Endothelial cell of umbilical vein (primary cell): ENCODE measurements at regions not wholly inside any gene's neighbourhood (a gene's known extent, or its start where the extent isn't known, plus 50 kb on each side); places are given as distances from the start of the nearest gene placed in this dataset.

Experiments
- BruUV-seq: library from RNA; stranded (reverse); fragments of 400-500 nt; replicated peaks from 2 replicates; lab custom pipeline; 2021; lab: Mats Ljungman, UMichigan
- CTCF ChIA-PET: fragments of 300-600, 350-600 bp; sonication (Branson Sonifier 250); formaldehyde crosslinking; loops from one replicate; lab custom pipeline; 2021; ENCODE audit warnings: antibody characterized with exemption, inconsistent platforms; lab: Charles Lee
- POLR2A ChIA-PET: fragments of 300-600, 350-600 bp; sonication (Branson Sonifier 250); formaldehyde crosslinking; loops from one replicate; lab custom pipeline; 2021; ENCODE audit warnings: antibody characterized with exemption, inconsistent platforms; lab: Charles Lee
- DNase-seq: peaks from one replicate; pipeline ENCODE4 v3.0.0-alpha.2; 2011; ENCODE audit warnings: low read depth, low spot score
- FAIRE-seq: peaks from 2 replicates; lab custom pipeline; 2011; peaks lifted over from hg19 to GRCh38; lab: Jason Lieb, UNC
- H2AFZ ChIP-seq: 2 replicates; pipeline ENCODE4 v1.6.0; 2012; ENCODE audit warnings: low read depth, low read length, control low read depth, inconsistent platforms
- H3K27ac ChIP-seq: 2 replicates; pipeline ENCODE4 v1.5.1; 2011; ENCODE audit warnings: low read depth, mild to moderate bottlenecking, control low read depth, low read length, moderate library complexity; ENCODE audit not compliant: insufficient read depth
- H3K27me3 ChIP-seq, 2 experiments: 2 replicates each; pipeline versions ENCODE4 v1.6.0 to v1.6.1; 2011; ENCODE audit warnings: low read length in 2 of 2, mixed read lengths in 1 of 2; ENCODE audit not compliant: control insufficient read depth in 2 of 2, insufficient read depth in 2 of 2
- H3K36me3 ChIP-seq, 2 experiments: 2 replicates in 1 of 2; 3 replicates in 1 of 2; pipeline ENCODE4 v1.5.1; 2011; ENCODE audit warnings: low read length in 2 of 2, mild to moderate bottlenecking in 1 of 2, moderate library complexity in 1 of 2; ENCODE audit not compliant: control insufficient read depth in 2 of 2, insufficient read depth in 2 of 2; ENCODE audit errors: extremely low read depth in 1 of 2
- H3K4me1 ChIP-seq: 3 replicates; pipeline ENCODE4 v1.5.1; 2011; ENCODE audit warnings: mild to moderate bottlenecking, low read length; ENCODE audit not compliant: control insufficient read depth, insufficient read depth; ENCODE audit errors: extremely low read depth
- H3K4me2 ChIP-seq: 2 replicates; pipeline ENCODE4 v1.6.1; 2011; ENCODE audit warnings: low read length, control low read depth, mixed read lengths; ENCODE audit not compliant: insufficient read depth
- H3K4me3 ChIP-seq, 3 experiments: fragments of 200-600 bp in 1 of 3; sonication (generic), shearing (Covaris generic) in 1 of 3; replicated peaks in 1 of 3; 2 replicates each; pipeline ENCODE4 v1.5.1; 2011 to 2016; ENCODE audit warnings: control low read depth in 3 of 3, low read length in 3 of 3, mild to moderate bottlenecking in 2 of 3, inconsistent platforms in 1 of 3, low read depth in 1 of 3, moderate library complexity in 1 of 3; ENCODE audit not compliant: insufficient read depth in 1 of 3
- H3K79me2 ChIP-seq: 2 replicates; pipeline ENCODE4 v1.6.0; 2012; ENCODE audit warnings: low read length, inconsistent platforms; ENCODE audit not compliant: control insufficient read depth, insufficient read depth
- H3K9ac ChIP-seq: replicated peaks from 2 replicates; pipeline ENCODE3; 2011; ENCODE audit warnings: low read length, control low read depth; ENCODE audit not compliant: insufficient read depth; ENCODE audit errors: extremely low read depth
- H3K9me1 ChIP-seq: replicated peaks from 3 replicates; pipeline ENCODE4 v1.6.0; 2011; ENCODE audit warnings: mild to moderate bottlenecking, low read length; ENCODE audit not compliant: control insufficient read depth, insufficient read depth; ENCODE audit errors: extremely low read depth
- H3K9me3 ChIP-seq: replicated peaks from 2 replicates; pipeline ENCODE4 v1.5.1; 2012; ENCODE audit warnings: low read length, inconsistent platforms; ENCODE audit not compliant: control insufficient read depth, insufficient read depth
- H4K20me1 ChIP-seq: replicated peaks from 2 replicates; pipeline ENCODE3; 2011; ENCODE audit warnings: mild to moderate bottlenecking, low read length; ENCODE audit not compliant: control insufficient read depth, insufficient read depth; ENCODE audit errors: extremely low read depth
- CTCF ChIP-seq, 2 donors: IDR thresholded peaks; 1 replicate in 1 of 2; 2 replicates in 1 of 2; pipeline ENCODE4 v1.5.1; 2011; ENCODE audit warnings: low read length in 2 of 2, mild to moderate bottlenecking in 2 of 2, moderate library complexity in 2 of 2, control low read depth in 1 of 2, inconsistent platforms in 1 of 2, low read depth in 1 of 2; ENCODE audit not compliant: insufficient read depth in 1 of 2; ENCODE audit errors: extremely low read depth in 1 of 2
- EZH2 ChIP-seq: IDR thresholded peaks from 2 replicates; pipeline ENCODE4 v1.6.1; 2012; ENCODE audit warnings: borderline replicate concordance, low read depth, mild to moderate bottlenecking, moderate library complexity, low read length, inconsistent platforms; ENCODE audit not compliant: severe bottlenecking
- FOS ChIP-seq: IDR thresholded peaks from 2 replicates; pipeline ENCODE4 v1.6.1; 2011; ENCODE audit warnings: mild to moderate bottlenecking, low read length, moderate library complexity, borderline replicate concordance; ENCODE audit not compliant: insufficient read depth
- GATA2 ChIP-seq: IDR thresholded peaks from 2 replicates; pipeline ENCODE4 v1.7.0; 2011; ENCODE audit warnings: low read depth, mild to moderate bottlenecking, moderate library complexity, mixed read lengths, low read length; ENCODE audit not compliant: insufficient read length, insufficient read depth
- JUN ChIP-seq: IDR thresholded peaks from 2 replicates; pipeline ENCODE4 v1.6.1; 2011; ENCODE audit warnings: borderline replicate concordance, low read depth; ENCODE audit not compliant: insufficient read length, insufficient read depth
- MAX ChIP-seq: IDR thresholded peaks from 2 replicates; pipeline ENCODE4 v1.6.1; 2011; ENCODE audit not compliant: insufficient read depth, insufficient read length
- MYC ChIP-seq: IDR thresholded peaks from one replicate; pipeline ENCODE4 v1.6.1; 2011; ENCODE audit warnings: mild to moderate bottlenecking, low read depth, low read length
- POLR2A ChIP-seq: IDR thresholded peaks from 2 replicates; pipeline ENCODE4 v1.6.1; 2012; ENCODE audit warnings: low read depth, mild to moderate bottlenecking, control low read depth, low read length
- POLR2AphosphoS5 ChIP-seq: IDR thresholded peaks from 2 replicates; pipeline ENCODE4 v1.6.1; 2012; ENCODE audit warnings: low read depth, mild to moderate bottlenecking, control low read depth, low read length, moderate library complexity; ENCODE audit not compliant: insufficient read depth
- dilution Hi-C: fragments of 300-500 bp; cut with MboI; formaldehyde crosslinking; loops from one replicate; pipeline ENCODE4 v1.15.0; 2019; ENCODE audit warnings: low sequenced_read_pairs; ENCODE audit not compliant: extremely low pct_ligation_motif_present
- intact Hi-C: fragments of 100-400 bp; cut with micrococcal nuclease; formaldehyde crosslinking; loops from one replicate; pipeline ENCODE4 v1.10.0; 2022

GRCh38 chr7:138246428-138246827 lies 170.2 kb downstream of the AKR1D1 start:
- H3K9ac ChIP-seq: no peak overlapping the region
- no peak overlapping the region for H3K4me2 ChIP-seq
- no peak overlapping the region for H3K27ac ChIP-seq
- ChIA-PET CTCF (no interaction called here), POLR2A (no interaction called here)
- no peaks in the 10 kb centered on the region for H4K20me1 ChIP-seq
- no peaks in the 10 kb centered on the region for H3K79me2 ChIP-seq
- H3K4me3 ChIP-seq: no peak overlapping the region
- no peaks in the 10 kb centered on the region for H3K9me3 ChIP-seq
- TF ChIP-seq JUN: no peak
- TF ChIP-seq FOS: no peak
- no peak for TF ChIP-seq CTCF (IDR thresholded peaks at IDR 0.05; ENCODE audit: extremely low read depth in 1 of 2, insufficient read depth in 1 of 2, low read depth in 1 of 2, low read length in 2 of 2)
- no peak for TF ChIP-seq MYC
- no peak for TF ChIP-seq EZH2
- no peak for TF ChIP-seq MAX
- no peak for TF ChIP-seq GATA2
- no peak for TF ChIP-seq POLR2A
- no peak for TF ChIP-seq POLR2AphosphoS5
- H3K36me3 ChIP-seq: no peaks in the 10 kb centered on the region
- no peaks in the 10 kb centered on the region for H3K4me1 ChIP-seq
- no peaks in the 10 kb centered on the region for H3K27me3 ChIP-seq
- no peaks in the 10 kb centered on the region for H3K9me1 ChIP-seq
- intact Hi-C loops (no loop called here), dilution Hi-C loops (no loop called here)
- DNase-seq (no peak), FAIRE-seq (no peak)
- no TSS peak for BruUV-seq
- H2AFZ ChIP-seq: no peak overlapping the region
